HG02870 (cell line): ENCODE measurements at regions not wholly inside any gene's neighbourhood (a gene's known extent, or its start where the extent isn't known, plus 50 kb on each side); places are given as distances from the start of the nearest gene placed in this dataset.
"Not testable (repeated sequence)": the region's sequence is repeated elsewhere in the genome, so short reads cannot be mapped to it uniquely, and the experiment has no call there.

Experiments
- ATAC-seq: cut with Tn5 transposase; IDR thresholded peaks from one replicate; pipeline ENCODE4 v1.9.1; 2021; ENCODE audit warnings: mild to moderate bottlenecking, moderate library complexity; ENCODE audit not compliant: unreplicated experiment

GRCh38 chr12:87021400-87021799 lies 765.2 kb upstream of the MGAT4C start:
- no peak for ATAC-seq

- ATAC-seq = no peak
Observed at GRCh38 chr12:87020071-87020470, 763.9 kb upstream of the MGAT4C start.

GRCh38 chr12:87015352-87015751 lies 759.2 kb upstream of the MGAT4C start:
- no peak for ATAC-seq

GRCh38 chr12:87008785-87009384 lies 752.7 kb upstream of the MGAT4C start:
- no peak for ATAC-seq

- no peak for ATAC-seq
Observed at GRCh38 chr12:87001102-87001501, 744.9 kb upstream of the MGAT4C start.

- ATAC-seq = no peak
Observed at GRCh38 chr12:86985298-86985697, 729.1 kb upstream of the MGAT4C start.

GRCh38 chr12:86970595-86970994 lies 714.4 kb upstream of the MGAT4C start:
- not testable (repeated sequence) for ATAC-seq

GRCh38 chr12:86959766-86960458 lies 703.7 kb upstream of the MGAT4C start:
- ATAC-seq = no peak

GRCh38 chr12:86950444-86950843 lies 694.3 kb upstream of the MGAT4C start:
- no peak for ATAC-seq

GRCh38 chr12:86950043-86950442 lies 693.9 kb upstream of the MGAT4C start:
- no peak for ATAC-seq

- ATAC-seq = no peak
Observed at GRCh38 chr12:86948851-86949250, 692.7 kb upstream of the MGAT4C start.

GRCh38 chr12:86945685-86946196 lies 689.5 kb upstream of the MGAT4C start:
- ATAC-seq = no peak

- not testable (repeated sequence) for ATAC-seq
Observed at GRCh38 chr12:86944197-86944819, 688.1 kb upstream of the MGAT4C start.

GRCh38 chr12:86931714-86932113 lies 675.5 kb upstream of the MGAT4C start:
- no peak for ATAC-seq

- no peak for ATAC-seq
Observed at GRCh38 chr12:86929962-86930361, 673.8 kb upstream of the MGAT4C start.

GRCh38 chr12:86917121-86917520 lies 660.9 kb upstream of the MGAT4C start:
- ATAC-seq = no peak

- ATAC-seq = no peak
Observed at GRCh38 chr12:86914721-86915120, 658.5 kb upstream of the MGAT4C start.

- no peak for ATAC-seq
Observed at GRCh38 chr12:86911973-86912372, 655.8 kb upstream of the MGAT4C start.

- ATAC-seq = no peak
Observed at GRCh38 chr12:86903159-86903558, 647.0 kb upstream of the MGAT4C start.

- no peak for ATAC-seq
Observed at GRCh38 chr12:86860776-86861175, 604.6 kb upstream of the MGAT4C start.

GRCh38 chr12:86852451-86852850 lies 596.3 kb upstream of the MGAT4C start:
- ATAC-seq = no peak

GRCh38 chr12:86838711-86839110 lies 582.5 kb upstream of the MGAT4C start:
- no peak for ATAC-seq
